ENCODE measurements at regions not wholly inside any gene's neighbourhood (a gene's known extent, or its start where the extent isn't known, plus 50 kb on each side); places are given as distances from the start of the nearest gene placed in this dataset.

DNA sequence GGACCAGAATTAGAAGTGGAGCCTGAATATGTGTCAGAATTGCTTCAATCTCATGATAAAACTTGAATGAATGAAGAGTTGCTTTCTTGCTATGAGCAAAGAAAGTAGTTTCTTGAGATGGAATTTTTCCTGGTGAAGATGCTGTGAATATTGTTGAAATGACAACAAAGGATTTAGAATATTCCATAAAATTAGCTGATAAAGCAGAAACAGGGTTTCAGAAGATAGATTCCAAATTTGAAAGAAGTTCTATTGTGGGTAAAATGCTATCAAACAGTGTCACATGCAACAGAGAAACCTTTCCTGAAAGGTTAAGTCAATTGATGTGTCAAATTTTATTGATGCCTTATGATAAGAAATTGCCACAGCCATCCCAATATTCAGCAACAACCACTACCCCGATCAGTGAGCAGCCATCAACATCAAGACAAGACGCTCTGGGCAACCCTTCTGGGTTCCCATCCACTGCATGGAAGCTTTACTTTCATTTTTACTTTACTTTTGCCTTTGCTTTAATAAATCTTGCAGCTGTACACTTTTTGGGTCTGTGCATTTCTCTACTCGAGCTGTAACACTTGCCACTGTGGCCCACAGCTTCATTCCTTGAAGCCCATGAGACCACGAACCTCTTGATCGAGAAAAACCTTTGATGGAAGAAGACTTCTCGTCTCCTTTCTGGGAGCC lies 104.0 kb upstream of the SSTR1 start:
- no peak for TF ChIP-seq ZNF274 (IDR thresholded peaks at IDR 0.05; ENCODE audit: low read depth, low read length)
- H3K4me3 ChIP-seq (ENCODE audit: low read length), result no peak overlapping the region

DNA sequence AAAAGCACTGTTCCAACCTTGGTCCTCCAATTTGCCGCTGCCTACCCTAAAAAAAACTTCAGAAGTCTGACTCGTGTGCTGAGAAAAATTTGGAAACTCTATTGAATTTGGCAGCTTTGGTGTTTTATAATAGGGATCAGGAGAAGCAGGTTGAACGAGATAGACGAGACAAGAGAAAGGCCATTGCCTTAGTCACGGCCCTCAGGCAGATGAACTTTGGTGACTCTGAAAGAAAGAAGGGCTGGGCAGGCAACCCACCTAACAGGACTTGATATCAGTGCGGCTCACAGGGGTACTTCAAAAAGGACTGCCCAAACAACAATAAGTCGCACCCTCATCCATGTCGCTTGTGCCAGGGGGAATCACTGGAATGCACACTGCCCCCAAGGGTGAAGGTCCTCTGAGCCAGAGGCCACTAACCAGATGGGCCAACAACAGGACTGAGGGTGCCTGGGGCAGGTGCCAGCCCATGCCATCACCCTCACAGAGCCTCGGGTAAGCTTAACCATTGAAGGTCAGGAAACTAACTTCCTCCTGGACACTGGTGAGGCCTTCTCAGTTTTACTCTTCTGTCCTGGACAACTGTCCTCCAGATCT lies 102.5 kb upstream of the SSTR1 start:
- no peak for TF ChIP-seq ZNF274 (IDR thresholded peaks at IDR 0.05; ENCODE audit: low read depth, low read length)
- H3K4me3 ChIP-seq (ENCODE audit: low read length), result no peak overlapping the region

DNA sequence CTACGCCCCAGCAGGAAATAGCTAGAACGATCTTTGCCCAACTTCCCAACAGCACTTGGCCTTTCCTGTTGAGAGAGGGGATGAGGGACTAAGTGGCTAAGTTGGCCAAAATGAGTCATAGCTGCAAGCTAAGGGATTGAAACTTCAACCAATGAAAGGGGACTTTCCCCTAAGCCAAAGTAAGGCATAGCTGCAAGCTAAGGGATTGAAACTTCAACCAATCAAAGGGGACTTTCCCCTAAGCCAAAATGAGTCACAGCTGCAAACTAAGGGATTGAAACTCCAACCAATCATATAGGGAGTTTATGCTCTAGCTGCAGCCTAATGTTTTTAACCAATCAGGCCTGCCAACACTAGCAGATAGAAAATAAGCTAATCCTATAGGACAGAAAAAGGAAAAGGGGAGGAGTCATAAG lies 100.5 kb upstream of the SSTR1 start:
- H3K4me3 ChIP-seq (ENCODE audit: low read length), result no peak overlapping the region
- no peak for TF ChIP-seq ZNF274 (IDR thresholded peaks at IDR 0.05; ENCODE audit: low read depth, low read length)

DNA sequence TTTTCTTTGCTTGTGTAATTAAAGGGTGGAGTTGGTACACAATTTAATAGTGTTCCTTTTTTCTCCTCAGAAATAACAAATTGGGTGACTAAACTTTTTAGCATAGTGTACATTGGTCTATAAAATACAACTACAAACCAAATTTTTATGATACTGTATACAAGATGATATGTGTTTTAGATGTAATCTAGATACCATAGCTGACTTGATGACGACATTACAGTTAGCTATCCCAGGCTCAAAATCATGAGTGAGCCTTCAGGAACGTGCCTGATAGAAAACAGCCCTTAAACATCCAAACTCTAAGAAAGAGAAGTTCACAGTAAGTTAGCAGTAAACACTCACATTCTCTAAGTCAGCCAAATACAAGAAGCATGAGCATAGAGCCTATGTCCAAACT lies 99.0 kb upstream of the SSTR1 start:
- no peak overlapping the region for H3K4me3 ChIP-seq (ENCODE audit: low read length)
- no peak for TF ChIP-seq ZNF274 (IDR thresholded peaks at IDR 0.05; ENCODE audit: low read depth, low read length)

DNA sequence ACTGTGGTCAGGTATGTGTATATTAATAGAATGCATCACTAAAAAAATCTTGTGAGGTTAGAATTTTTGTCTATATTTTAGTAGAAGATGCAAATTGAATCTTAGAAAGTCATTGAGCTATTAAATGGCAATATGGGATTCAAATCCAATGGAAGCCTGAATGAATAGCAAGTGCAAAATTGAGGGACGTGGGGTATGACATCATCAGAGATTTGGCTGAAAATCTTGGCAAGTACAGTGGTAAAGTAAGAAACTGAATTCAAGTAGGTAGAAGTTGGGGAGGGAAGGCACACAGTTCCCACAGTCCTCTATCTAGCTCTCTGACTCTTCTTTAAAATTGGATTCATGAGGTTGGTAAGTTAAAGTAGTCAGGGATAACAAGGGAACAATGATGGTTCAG lies 97.4 kb upstream of the SSTR1 start:
- no peak for TF ChIP-seq ZNF274 (IDR thresholded peaks at IDR 0.05; ENCODE audit: low read depth, low read length)

DNA sequence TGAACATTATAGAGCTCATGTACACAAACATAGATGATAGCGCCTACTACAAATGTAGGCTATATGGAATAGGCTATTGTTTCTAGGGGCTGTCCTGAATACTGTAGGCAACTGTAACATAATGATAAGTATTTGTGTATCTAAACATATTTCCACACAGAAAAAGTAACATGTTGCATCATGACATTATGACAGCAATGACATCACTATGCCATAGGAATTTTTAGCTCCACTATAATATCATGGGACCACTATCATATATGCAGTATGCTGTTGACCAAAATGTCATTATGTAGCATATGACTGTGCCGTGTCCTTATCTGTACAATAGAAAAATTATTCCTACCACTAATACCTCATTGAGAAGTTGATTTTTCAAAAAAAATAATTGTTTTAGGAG lies 96.7 kb upstream of the SSTR1 start:
- no peak overlapping the region for H3K4me3 ChIP-seq (ENCODE audit: low read length)
- TF ChIP-seq ZNF274 (IDR thresholded peaks at IDR 0.05; ENCODE audit: low read depth, low read length), result no peak

More for the DNA sequence above, 97.4 kb upstream of the SSTR1 start:
- no peak overlapping the region for H3K4me3 ChIP-seq (ENCODE audit: low read length)

DNA sequence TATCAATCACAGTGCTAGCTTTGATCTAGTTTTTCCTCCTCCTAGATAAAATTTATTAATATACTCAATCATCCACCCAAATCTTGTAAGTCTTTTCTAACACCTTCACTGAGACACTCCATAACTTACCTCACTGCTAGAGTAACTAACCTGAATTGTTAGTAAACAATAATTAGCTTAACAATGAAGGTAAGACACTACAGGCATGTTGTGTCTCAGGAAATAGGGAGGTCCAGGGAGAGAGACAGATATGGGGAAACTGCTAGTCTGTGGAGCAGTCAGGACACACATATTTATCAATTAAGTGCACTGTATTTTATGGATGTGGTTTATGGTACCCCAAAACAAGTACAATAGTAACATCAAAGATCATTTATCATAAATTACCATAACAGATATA lies 94.2 kb upstream of the SSTR1 start:
- no peak overlapping the region for H3K4me3 ChIP-seq (ENCODE audit: low read length)
- TF ChIP-seq ZNF274 (IDR thresholded peaks at IDR 0.05; ENCODE audit: low read depth, low read length), result no peak

DNA sequence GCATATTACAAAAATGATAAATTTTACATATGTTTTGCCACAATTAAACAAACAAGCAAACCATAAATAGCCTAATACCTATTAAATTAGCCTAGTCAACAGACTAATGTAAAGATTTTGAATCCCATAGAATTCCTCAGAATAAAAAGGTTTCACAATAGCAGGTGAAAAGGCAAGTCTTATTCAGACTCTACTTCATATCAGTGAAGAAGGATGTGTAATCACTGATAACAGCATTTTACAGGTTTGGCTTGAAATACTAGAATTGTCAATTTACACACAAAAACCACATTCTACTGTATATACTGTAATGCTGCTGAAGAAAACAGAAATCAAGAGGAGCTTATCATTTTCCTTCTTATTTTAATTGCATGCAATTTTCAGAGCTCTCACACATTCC lies 90.8 kb upstream of the SSTR1 start:
- no peak for TF ChIP-seq ZNF274 (IDR thresholded peaks at IDR 0.05; ENCODE audit: low read depth, low read length)
- H3K4me3 ChIP-seq (ENCODE audit: low read length), result no peak overlapping the region

DNA sequence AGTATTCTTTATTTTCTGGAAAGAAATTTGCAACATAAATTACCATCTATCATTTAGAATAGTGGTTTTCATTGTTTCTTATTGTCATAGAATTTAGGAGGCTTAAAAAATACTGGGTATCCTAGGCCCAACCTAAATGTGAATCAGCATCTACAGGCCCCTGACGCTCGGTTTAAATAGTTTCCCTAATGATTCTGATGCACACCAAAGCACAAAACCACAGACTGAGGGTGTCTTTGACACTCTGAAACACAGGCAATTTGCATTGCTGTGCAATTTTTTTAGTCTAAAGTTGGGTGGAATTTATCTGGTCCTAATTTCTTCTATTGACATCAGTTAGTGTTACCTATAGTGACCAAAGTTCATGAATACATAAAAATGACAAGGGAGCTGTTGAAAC lies 87.6 kb upstream of the SSTR1 start:
- TF ChIP-seq ZNF274 (IDR thresholded peaks at IDR 0.05; ENCODE audit: low read depth, low read length), result no peak
- H3K4me3 ChIP-seq (ENCODE audit: low read length), result no peak overlapping the region

DNA sequence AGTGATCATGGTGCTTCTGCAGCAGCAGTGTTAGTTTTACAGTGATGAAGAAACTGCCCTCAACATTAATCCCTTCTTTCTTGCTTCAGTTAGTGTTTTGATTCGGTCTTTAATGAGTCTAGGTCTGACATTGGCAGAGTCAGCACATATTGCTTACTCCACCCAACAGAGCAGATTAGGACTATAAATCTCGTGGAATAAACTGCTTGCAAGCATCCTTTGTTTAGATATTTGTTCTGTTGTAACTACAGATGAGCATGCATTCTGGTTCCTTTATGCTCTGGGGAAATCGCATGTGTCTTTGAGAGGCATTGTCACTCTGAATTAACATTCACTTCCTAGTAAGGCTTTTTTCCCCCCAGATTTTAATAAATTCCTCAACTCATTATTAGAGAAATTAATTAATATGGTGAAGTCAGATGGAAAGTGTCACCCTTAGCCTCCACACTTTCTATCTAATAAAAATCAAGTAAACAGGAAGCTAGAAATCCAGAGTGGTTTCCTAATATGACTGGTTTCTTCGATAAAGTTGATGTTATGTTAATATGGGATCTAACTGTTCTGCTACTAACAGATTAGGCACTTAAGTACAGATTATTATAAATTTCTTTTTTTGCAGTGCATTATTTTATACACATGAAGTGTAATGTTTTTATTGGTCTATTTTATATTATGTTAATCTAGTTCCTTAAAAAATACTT lies 86.2 kb upstream of the SSTR1 start:
- no peak overlapping the region for H3K4me3 ChIP-seq (ENCODE audit: low read length)
- TF ChIP-seq ZNF274 (IDR thresholded peaks at IDR 0.05; ENCODE audit: low read depth, low read length), result no peak

DNA sequence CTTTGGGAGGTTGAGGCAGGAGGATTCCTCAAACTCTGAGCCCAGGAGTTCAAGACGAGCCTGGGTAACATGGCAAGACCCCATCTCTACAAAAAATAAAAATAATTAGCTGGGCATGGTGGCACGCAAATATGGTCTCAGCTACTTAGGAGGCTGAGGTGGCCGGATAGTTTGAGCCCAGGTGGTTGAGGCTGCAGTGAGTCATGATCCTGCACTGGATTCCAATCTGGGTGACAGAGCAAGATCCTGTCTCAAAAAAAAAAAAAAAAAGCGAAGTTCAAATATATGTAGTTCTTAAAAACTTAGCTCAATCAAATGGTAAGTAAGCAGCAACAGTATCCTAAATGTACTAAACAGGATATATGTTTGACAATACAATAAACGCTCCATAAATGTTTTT lies 85.5 kb upstream of the SSTR1 start:
- TF ChIP-seq ZNF274 (IDR thresholded peaks at IDR 0.05; ENCODE audit: low read depth, low read length), result no peak
- H3K4me3 ChIP-seq (ENCODE audit: low read length), result no peak overlapping the region

DNA sequence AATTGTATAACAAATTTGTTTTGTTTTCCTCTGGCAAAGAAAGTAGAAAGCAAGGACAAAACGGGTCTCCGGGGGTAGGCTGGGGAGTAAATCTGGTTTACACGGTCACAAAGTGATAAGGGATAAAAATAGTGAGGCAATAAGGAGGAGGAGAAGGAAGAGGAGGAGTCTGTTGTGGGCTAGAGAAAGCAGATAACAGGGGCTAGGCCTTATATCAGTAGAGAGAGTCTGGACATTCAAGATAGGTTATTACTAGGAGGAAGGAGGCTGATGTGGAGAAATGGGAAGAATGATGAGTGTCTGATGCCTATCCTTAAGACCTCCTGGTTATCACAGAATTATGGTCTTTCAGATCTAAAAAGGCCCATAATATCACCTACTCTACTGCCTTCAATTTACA lies 83.2 kb upstream of the SSTR1 start:
- TF ChIP-seq ZNF274 (IDR thresholded peaks at IDR 0.05; ENCODE audit: low read depth, low read length), result no peak
- H3K4me3 ChIP-seq (ENCODE audit: low read length), result no peak overlapping the region

DNA sequence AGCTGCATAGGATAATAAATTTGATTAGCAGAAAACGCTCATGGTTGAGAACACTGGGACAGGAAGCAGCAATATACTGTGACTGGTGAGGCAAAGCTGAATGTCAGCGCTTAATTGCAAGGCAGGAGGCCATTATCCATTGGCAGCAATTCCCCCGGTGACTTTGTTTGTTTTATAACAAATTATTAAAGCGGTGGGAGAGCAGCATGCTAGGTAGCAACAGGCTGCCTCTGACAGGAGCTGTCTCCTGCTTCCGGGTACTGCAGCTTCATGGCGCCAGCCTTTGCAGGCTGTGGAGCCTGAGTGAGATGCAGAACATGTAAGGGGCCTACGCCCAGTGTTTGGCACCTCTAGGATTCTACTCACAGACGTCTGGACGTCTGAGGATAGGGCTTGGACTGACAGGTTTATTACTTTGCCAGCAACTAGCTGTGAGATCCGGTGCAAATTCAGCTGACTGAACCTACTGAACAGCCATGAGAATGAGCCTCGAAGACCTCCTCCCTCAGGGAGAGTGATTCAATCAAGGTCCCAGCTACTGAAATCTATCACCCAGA lies 82.1 kb upstream of the SSTR1 start:
- H3K4me3 ChIP-seq (ENCODE audit: low read length), result no peak overlapping the region
- no peak for TF ChIP-seq ZNF274 (IDR thresholded peaks at IDR 0.05; ENCODE audit: low read depth, low read length)

DNA sequence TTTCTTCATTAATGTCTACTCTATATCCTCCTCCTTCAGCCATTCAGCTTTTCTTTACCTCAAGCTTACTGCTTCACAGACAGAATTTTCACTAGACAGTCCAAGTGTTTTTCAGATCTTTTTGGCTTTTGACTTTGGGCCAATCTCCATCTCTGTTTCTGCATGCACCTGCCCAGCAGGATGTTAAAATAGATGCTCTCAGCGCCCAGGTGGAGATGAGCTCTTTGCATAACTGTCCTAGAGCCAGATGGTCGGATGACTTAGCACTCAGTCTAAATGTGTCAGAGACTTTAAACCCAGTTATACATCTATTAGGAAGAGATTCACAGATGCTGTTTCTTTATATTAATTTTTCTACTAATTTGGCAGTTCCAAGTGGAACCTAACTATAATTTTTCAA lies 80.3 kb upstream of the SSTR1 start:
- no peak for TF ChIP-seq ZNF274 (IDR thresholded peaks at IDR 0.05; ENCODE audit: low read depth, low read length)
- H3K4me3 ChIP-seq (ENCODE audit: low read length), result no peak overlapping the region

DNA sequence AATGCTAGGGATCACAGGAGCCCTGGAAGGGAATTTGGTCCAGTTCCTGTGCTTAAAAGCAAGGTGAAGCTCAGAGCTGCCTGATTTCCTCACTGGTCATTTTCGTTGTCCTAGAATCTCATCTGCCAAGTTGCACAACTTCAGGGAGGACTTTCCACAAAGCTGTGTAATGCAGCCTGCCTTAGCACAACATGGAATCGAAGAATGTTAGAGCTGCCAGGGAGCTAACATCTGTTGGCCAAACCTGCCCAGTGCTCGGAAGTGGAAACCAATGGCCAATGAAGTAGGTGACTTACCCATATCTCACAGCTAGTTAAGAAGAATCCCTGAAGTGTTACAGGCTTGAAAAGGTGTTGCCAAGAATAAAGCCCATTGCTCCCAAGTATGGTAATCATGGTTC lies 79.9 kb upstream of the SSTR1 start:
- no peak overlapping the region for H3K4me3 ChIP-seq (ENCODE audit: low read length)

More for the DNA sequence above, 79.9 kb upstream of the SSTR1 start:
- TF ChIP-seq ZNF274 (IDR thresholded peaks at IDR 0.05; ENCODE audit: low read depth, low read length), result no peak

Data from GM08714 (cell line).